ENCODE measurements at regions not wholly inside any gene's neighbourhood (a gene's known extent, or its start where the extent isn't known, plus 50 kb on each side); places are given as distances from the start of the nearest gene placed in this dataset.

GRCh38 chr2:107148496-107148895, 262.5 kb upstream of the ST6GAL2 start:
- no peaks in the 10 kb centered on the region for H3K79me2 ChIP-seq
- H3K4me3 ChIP-seq = no peak overlapping the region
- TF ChIP-seq EZH2phosphoT487 (IDR thresholded peaks at IDR 0.05; ENCODE audit: low read depth, severe bottlenecking, unreplicated experiment) = no peak
- no peak for TF ChIP-seq CTCF (IDR thresholded peaks at IDR 0.05; ENCODE audit: poor library complexity)
- no peak for TF ChIP-seq EZH2 (IDR thresholded peaks at IDR 0.05; ENCODE audit: borderline replicate concordance)
- H3K9me2 ChIP-seq (replicated peaks; ENCODE audit: insufficient read depth) = no peaks in the 10 kb centered on the region
- no peaks in the 10 kb centered on the region for H3K36me3 ChIP-seq (replicated peaks; ENCODE audit: insufficient read depth, low read depth)
- DNase-seq (ENCODE audit: low spot score) = no peak
- no peak overlapping the region for H3K27ac ChIP-seq
- H3K4me1 ChIP-seq (ENCODE audit: insufficient read depth) = no peaks in the 10 kb centered on the region
- H4K20me1 ChIP-seq (ENCODE audit: insufficient read depth, poor library complexity, severe bottlenecking) = no peaks in the 10 kb centered on the region
- H3K9me3 ChIP-seq (ENCODE audit: low read depth) = no peaks in the 10 kb centered on the region
- WGBS (ENCODE audit: low lambda C conversion rate, missing lambda C conversion rate) = 60% methylated on average over 3 of the region's 3 CpGs
- no peak overlapping the region for H2AFZ ChIP-seq
- H3K4me2 ChIP-seq = no peak overlapping the region
- H3K27me3 ChIP-seq = no peaks in the 10 kb centered on the region

DNA sequence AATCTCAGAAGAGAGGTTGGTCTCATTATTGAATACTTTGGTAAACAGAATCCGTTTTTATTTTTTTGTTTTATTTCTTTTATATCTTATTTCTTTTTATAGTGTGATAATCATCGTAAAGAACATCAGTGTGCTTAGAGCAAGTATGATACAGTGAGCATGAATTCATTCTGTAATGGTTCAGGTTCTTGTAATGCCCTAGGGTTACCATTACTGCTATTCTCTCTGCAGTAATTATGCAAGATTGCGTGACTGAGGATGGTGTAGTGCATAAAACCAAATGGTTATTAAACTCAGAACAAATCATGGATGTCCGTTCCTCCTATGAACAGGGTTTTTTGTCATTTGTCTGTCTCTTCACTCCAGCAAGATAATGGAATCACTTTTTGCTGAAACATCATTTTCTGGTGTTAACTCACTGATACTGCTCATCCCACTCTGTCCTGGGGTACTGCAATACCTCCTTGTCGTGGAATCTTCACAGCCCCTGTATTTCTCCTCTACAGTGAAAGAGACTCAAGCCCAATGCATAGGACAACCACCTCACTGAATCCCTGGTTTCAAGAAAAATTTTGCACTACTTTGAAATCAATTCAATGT, 274.8 kb upstream of the ST6GAL2 start:
- Histone ChIP-seq H3K79me2 (no peaks in the 10 kb centered on the region), H3K27ac (no peak overlapping the region), H4K20me1 (ENCODE audit: insufficient read depth, poor library complexity, severe bottlenecking) (no peaks in the 10 kb centered on the region), H3K27me3 (no peaks in the 10 kb centered on the region), H2AFZ (no peak overlapping the region), H3K36me3 (replicated peaks; ENCODE audit: insufficient read depth, low read depth) (no peaks in the 10 kb centered on the region), H3K9me3 (ENCODE audit: low read depth) (no peaks in the 10 kb centered on the region), H3K4me1 (ENCODE audit: insufficient read depth) (no peaks in the 10 kb centered on the region), H3K4me2 (no peak overlapping the region), H3K4me3 (no peak overlapping the region), H3K9me2 (replicated peaks; ENCODE audit: insufficient read depth) (no peaks in the 10 kb centered on the region)
- TF ChIP-seq EZH2phosphoT487 (IDR thresholded peaks at IDR 0.05; ENCODE audit: low read depth, severe bottlenecking, unreplicated experiment) = no peak
- TF ChIP-seq EZH2 (IDR thresholded peaks at IDR 0.05; ENCODE audit: borderline replicate concordance) = no peak
- no peak for TF ChIP-seq CTCF (IDR thresholded peaks at IDR 0.05; ENCODE audit: poor library complexity)
- DNase-seq (ENCODE audit: low spot score) = no peak
- 82% methylated on average over 5 of the region's 5 CpGs for WGBS (ENCODE audit: low lambda C conversion rate, missing lambda C conversion rate)

GRCh38 chr2:107168141-107168540, 282.2 kb upstream of the ST6GAL2 start:
- no peaks in the 10 kb centered on the region for H3K9me3 ChIP-seq (ENCODE audit: low read depth)
- no peak overlapping the region for H2AFZ ChIP-seq
- no peak overlapping the region for H3K4me3 ChIP-seq
- H4K20me1 ChIP-seq (ENCODE audit: insufficient read depth, poor library complexity, severe bottlenecking) = no peaks in the 10 kb centered on the region
- H3K79me2 ChIP-seq = no peaks in the 10 kb centered on the region
- H3K4me2 ChIP-seq = no peak overlapping the region
- no peak for DNase-seq (ENCODE audit: low spot score)
- no peaks in the 10 kb centered on the region for H3K4me1 ChIP-seq (ENCODE audit: insufficient read depth)
- H3K9me2 ChIP-seq (replicated peaks; ENCODE audit: insufficient read depth) = no peaks in the 10 kb centered on the region
- no peaks in the 10 kb centered on the region for H3K27me3 ChIP-seq
- TF ChIP-seq EZH2 (IDR thresholded peaks at IDR 0.05; ENCODE audit: borderline replicate concordance) (no peak), CTCF (IDR thresholded peaks at IDR 0.05; ENCODE audit: poor library complexity) (no peak), EZH2phosphoT487 (IDR thresholded peaks at IDR 0.05; ENCODE audit: low read depth, severe bottlenecking, unreplicated experiment) (no peak)
- H3K36me3 ChIP-seq (replicated peaks; ENCODE audit: insufficient read depth, low read depth) = no peaks in the 10 kb centered on the region
- 94% methylated on average over 5 of the region's 5 CpGs for WGBS (ENCODE audit: low lambda C conversion rate, missing lambda C conversion rate)
- no peak overlapping the region for H3K27ac ChIP-seq

Measured in hepatocyte (in vitro differentiated cells).